ENCODE measurements at regions not wholly inside any gene's neighbourhood (a gene's known extent, or its start where the extent isn't known, plus 50 kb on each side); places are given as distances from the start of the nearest gene placed in this dataset.

DNA sequence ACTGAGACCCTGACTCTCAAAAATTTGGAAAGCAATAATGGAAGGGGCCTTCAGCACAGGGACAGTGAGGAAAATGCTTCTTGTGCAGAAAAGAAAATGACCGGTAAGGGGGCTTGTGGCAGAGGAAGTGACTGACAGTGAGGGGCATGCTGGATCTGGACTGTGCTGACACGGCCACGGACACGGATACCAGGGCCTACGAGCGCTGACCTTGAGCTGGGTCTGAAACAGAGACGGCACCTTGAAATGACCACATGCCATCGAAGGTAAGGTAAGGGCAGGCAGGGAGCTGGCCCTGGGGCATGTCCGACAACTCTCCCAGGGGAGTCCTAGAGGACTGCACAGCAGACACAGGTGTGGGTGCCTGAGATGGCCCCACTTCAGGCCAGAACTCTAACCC, 182.1 kb downstream of the RHOU start:
- Mint-ChIP-seq H3K4me1 (ENCODE audit: unreplicated experiment) (peaks cover 5% of the 10 kb centered on the region), H3K27me3 (ENCODE audit: unreplicated experiment) (peaks cover 14% of the 10 kb centered on the region), H3K36me3 (ENCODE audit: unreplicated experiment) (no peaks in the 10 kb centered on the region), H3K27ac (ENCODE audit: unreplicated experiment) (no peak overlapping the region), H3K9me3 (ENCODE audit: unreplicated experiment) (peaks cover 3% of the 10 kb centered on the region), H3K4me3 (ENCODE audit: unreplicated experiment) (no peak overlapping the region)
- TF ChIP-seq, protein P1, sequence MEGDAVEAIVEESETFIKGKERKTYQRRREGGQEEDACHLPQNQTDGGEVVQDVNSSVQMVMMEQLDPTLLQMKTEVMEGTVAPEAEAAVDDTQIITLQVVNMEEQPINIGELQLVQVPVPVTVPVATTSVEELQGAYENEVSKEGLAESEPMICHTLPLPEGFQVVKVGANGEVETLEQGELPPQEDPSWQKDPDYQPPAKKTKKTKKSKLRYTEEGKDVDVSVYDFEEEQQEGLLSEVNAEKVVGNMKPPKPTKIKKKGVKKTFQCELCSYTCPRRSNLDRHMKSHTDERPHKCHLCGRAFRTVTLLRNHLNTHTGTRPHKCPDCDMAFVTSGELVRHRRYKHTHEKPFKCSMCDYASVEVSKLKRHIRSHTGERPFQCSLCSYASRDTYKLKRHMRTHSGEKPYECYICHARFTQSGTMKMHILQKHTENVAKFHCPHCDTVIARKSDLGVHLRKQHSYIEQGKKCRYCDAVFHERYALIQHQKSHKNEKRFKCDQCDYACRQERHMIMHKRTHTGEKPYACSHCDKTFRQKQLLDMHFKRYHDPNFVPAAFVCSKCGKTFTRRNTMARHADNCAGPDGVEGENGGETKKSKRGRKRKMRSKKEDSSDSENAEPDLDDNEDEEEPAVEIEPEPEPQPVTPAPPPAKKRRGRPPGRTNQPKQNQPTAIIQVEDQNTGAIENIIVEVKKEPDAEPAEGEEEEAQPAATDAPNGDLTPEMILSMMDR (IDR thresholded peaks at IDR 0.05), result no peak
- no peak for DNase-seq (ENCODE audit: extremely low spot score, unreplicated experiment)

DNA sequence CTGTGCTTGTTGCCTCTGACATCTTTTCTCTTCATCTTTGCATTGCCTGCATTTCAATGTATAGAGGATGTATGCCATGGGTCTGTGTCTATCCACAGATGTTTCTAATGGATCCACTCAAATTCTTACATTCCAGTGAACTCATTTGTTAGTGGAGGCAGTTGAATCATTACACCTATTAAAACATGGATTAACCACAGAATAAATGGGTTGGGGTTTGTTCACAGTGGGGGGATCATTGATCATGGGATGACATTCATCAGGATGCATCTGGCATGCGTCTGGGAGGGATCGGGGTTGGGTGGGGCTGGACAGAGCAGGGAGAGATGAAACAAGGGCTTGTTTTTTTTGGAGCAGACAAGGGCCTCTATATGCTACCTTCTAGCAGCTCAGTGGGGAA, 182.5 kb downstream of the RHOU start:
- peaks cover 3% of the 10 kb centered on the region for H3K9me3 Mint-ChIP-seq (ENCODE audit: unreplicated experiment)

DNA sequence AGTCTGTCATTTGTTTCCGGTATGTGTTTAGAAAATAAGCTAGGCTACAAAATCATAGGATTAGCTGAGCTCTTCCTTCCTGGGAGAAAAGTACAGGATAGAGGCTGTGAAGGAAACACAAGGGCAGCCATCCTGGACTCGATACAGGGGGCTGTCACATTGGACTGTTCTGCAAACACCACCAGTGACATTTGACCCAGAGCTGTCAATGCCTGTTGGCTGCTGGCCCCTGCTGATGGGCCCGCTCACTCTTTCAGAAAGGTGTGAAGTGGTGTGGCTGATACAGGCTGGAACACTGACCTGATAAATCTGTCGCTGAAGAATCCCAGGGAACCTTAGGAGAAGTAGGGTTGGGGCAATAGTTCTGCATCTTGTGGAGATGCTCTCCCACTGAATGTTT, 183.1 kb downstream of the RHOU start:
- Mint-ChIP-seq H3K9me3 (ENCODE audit: unreplicated experiment) (peaks cover 3% of the 10 kb centered on the region), H3K27ac (ENCODE audit: unreplicated experiment) (no peak overlapping the region), H3K27me3 (ENCODE audit: unreplicated experiment) (peaks cover 8% of the 10 kb centered on the region), H3K36me3 (ENCODE audit: unreplicated experiment) (no peaks in the 10 kb centered on the region), H3K4me1 (ENCODE audit: unreplicated experiment) (peaks cover 5% of the 10 kb centered on the region), H3K4me3 (ENCODE audit: unreplicated experiment) (no peak overlapping the region)
- no peak for DNase-seq (ENCODE audit: extremely low spot score, unreplicated experiment)
- TF ChIP-seq, protein P1 (IDR thresholded peaks at IDR 0.05), result no peak

More for the DNA sequence above, 182.5 kb downstream of the RHOU start:
- no peaks in the 10 kb centered on the region for H3K36me3 Mint-ChIP-seq (ENCODE audit: unreplicated experiment)
- TF ChIP-seq, protein P1 (IDR thresholded peaks at IDR 0.05), result no peak
- peaks cover 5% of the 10 kb centered on the region for H3K4me1 Mint-ChIP-seq (ENCODE audit: unreplicated experiment)
- DNase-seq (ENCODE audit: extremely low spot score, unreplicated experiment), result no peak
- H3K27me3 Mint-ChIP-seq (ENCODE audit: unreplicated experiment), result peaks cover 12% of the 10 kb centered on the region
- no peak overlapping the region for H3K27ac Mint-ChIP-seq (ENCODE audit: unreplicated experiment)
- H3K4me3 Mint-ChIP-seq (ENCODE audit: unreplicated experiment), result no peak overlapping the region

DNA sequence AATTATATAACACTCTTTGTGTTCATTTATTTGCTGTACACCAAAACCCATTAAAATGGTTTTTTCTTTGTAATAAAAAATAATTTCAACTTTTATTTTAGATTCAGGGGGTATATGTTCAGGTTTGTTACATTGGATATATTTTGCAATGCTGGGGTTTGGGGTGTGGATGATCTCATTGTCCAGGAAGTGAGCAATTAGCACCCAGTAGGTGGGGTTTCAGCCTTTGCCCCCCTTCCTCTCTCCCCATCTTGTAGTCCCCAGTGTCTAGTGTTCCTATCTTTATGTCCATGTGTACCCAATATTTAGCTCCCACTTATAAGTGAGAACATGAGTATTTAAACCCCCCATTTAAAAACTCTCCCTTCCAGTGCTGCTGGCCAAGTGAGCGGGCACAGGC, 184.6 kb downstream of the RHOU start:
- Mint-ChIP-seq H3K4me3 (ENCODE audit: unreplicated experiment) (no peak overlapping the region), H3K4me1 (ENCODE audit: unreplicated experiment) (peaks cover 5% of the 10 kb centered on the region), H3K27me3 (ENCODE audit: unreplicated experiment) (peaks cover 8% of the 10 kb centered on the region), H3K27ac (ENCODE audit: unreplicated experiment) (no peak overlapping the region), H3K9me3 (ENCODE audit: unreplicated experiment) (peaks cover 3% of the 10 kb centered on the region), H3K36me3 (ENCODE audit: unreplicated experiment) (no peaks in the 10 kb centered on the region)
- DNase-seq (ENCODE audit: extremely low spot score, unreplicated experiment), result no peak
- TF ChIP-seq, protein P1 (IDR thresholded peaks at IDR 0.05), result no peak

DNA sequence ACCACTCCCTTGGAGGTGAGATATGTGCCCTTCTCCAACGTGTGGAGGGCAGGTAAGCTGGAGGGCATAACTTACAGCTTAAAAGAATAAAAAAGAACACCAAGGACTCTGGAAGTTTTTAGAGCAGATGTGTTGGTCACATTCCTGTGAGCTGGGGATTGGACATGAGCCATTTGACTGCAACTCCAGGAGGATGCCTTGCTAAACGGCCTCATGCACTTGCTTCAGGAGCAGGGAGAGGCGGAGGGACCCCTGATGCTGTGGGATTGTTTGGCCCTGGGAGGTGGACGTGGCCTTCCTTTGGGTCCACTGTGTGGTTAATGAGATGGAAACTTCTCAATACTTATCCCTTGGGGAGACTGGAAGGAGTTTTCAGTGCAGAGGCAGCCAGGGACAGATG, 185.6 kb downstream of the RHOU start:
- Mint-ChIP-seq H3K36me3 (ENCODE audit: unreplicated experiment) (no peaks in the 10 kb centered on the region), H3K4me1 (ENCODE audit: unreplicated experiment) (peaks cover 5% of the 10 kb centered on the region), H3K27me3 (ENCODE audit: unreplicated experiment) (peaks cover 12% of the 10 kb centered on the region), H3K4me3 (ENCODE audit: unreplicated experiment) (no peak overlapping the region), H3K9me3 (ENCODE audit: unreplicated experiment) (peaks cover 3% of the 10 kb centered on the region), H3K27ac (ENCODE audit: unreplicated experiment) (no peak overlapping the region)
- TF ChIP-seq, protein P1 (IDR thresholded peaks at IDR 0.05), result no peak
- DNase-seq (ENCODE audit: extremely low spot score, unreplicated experiment), result no peak

Measured in osteocyte (in vitro differentiated cells).